HG03196 (cell line): ENCODE measurements at regions not wholly inside any gene's neighbourhood (a gene's known extent, or its start where the extent isn't known, plus 50 kb on each side); places are given as distances from the start of the nearest gene placed in this dataset.

Experiments
- ATAC-seq: cut with Tn5 transposase; IDR thresholded peaks from one replicate; pipeline ENCODE4 v1.9.1; 2021; ENCODE audit not compliant: unreplicated experiment

- ATAC-seq = no peak
Measured at GRCh38 chr12:127294651-127295210, 972.2 kb upstream of the TMEM132C start.

- ATAC-seq = no peak
Measured at GRCh38 chr12:127295630-127296029, 971.3 kb upstream of the TMEM132C start.

- no peak for ATAC-seq
Measured at GRCh38 chr12:127296591-127296990, 970.4 kb upstream of the TMEM132C start.

GRCh38 chr12:127297327-127297726 lies 969.6 kb upstream of the TMEM132C start:
- ATAC-seq = no peak

GRCh38 chr12:127300075-127300474 lies 966.9 kb upstream of the TMEM132C start:
- no peak for ATAC-seq

GRCh38 chr12:127300753-127301152 lies 966.2 kb upstream of the TMEM132C start:
- no peak for ATAC-seq

- no peak for ATAC-seq
Measured at GRCh38 chr12:127301876-127302275, 965.1 kb upstream of the TMEM132C start.

- ATAC-seq = no peak
Measured at GRCh38 chr12:127304751-127305725, 961.9 kb upstream of the TMEM132C start.

GRCh38 chr12:127306604-127307215 lies 960.3 kb upstream of the TMEM132C start:
- ATAC-seq = no peak

GRCh38 chr12:127307528-127307927 lies 959.4 kb upstream of the TMEM132C start:
- ATAC-seq = no peak

- ATAC-seq = no peak
Measured at GRCh38 chr12:127308148-127308547, 958.8 kb upstream of the TMEM132C start.

GRCh38 chr12:127310548-127310947 lies 956.4 kb upstream of the TMEM132C start:
- ATAC-seq = no peak

GRCh38 chr12:127311720-127312364 lies 955.1 kb upstream of the TMEM132C start:
- ATAC-seq = no peak

- no peak for ATAC-seq
Measured at GRCh38 chr12:127324681-127325080, 942.3 kb upstream of the TMEM132C start.

GRCh38 chr12:127327986-127328385 lies 939.0 kb upstream of the TMEM132C start:
- ATAC-seq = no peak

GRCh38 chr12:127328867-127329266 lies 938.1 kb upstream of the TMEM132C start:
- no peak for ATAC-seq

GRCh38 chr12:127334365-127334764 lies 932.6 kb upstream of the TMEM132C start:
- no peak for ATAC-seq

- no peak for ATAC-seq
Measured at GRCh38 chr12:127334912-127335644, 931.9 kb upstream of the TMEM132C start.

GRCh38 chr12:127336416-127336815 lies 930.6 kb upstream of the TMEM132C start:
- ATAC-seq = no peak

GRCh38 chr12:127339065-127339464 lies 927.9 kb upstream of the TMEM132C start:
- ATAC-seq = no peak

GRCh38 chr12:127340381-127340780 lies 926.6 kb upstream of the TMEM132C start:
- ATAC-seq = no peak
